ENCODE measurements at regions not wholly inside any gene's neighbourhood (a gene's known extent, or its start where the extent isn't known, plus 50 kb on each side); places are given as distances from the start of the nearest gene placed in this dataset.

DNA sequence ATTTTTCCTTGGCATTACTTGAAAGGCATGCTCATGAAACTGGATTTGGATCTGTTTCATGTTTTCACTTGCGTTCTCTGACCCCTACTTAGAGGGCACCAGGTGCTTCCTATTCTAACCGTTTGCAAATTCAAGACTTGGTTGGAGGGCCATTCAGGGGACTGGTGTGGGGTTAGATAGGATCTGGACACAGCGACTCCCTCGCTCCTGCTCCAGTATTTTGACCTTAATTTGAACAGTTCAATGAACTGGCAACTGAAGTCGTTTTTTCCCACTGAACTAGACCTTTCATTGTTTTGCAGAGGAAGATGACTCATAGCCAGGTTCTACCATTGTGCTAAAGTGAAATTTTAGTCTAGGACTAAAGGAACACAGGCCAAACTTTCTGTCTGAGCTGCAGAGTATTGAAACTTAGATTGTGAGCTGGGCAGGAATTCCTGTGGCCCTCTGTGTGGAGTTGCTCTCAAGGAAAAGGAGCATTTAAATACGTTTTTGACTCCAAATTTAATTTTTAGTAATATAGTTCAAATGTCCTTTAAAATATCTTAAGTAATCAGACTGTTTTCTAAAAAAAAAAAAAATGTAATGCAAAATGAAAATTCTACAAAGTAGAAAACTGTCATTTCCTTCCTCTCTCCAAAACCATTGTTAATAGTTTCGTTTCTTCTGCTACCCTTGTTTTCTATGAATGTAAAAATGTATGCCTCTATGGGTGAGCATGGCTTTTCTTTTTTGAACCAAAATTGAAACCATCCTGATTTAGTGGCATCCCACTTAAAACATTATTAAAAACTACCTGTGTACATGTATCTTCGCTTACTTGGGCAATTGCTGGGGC is 64.8 kb downstream of the UTRN start:
- TF ChIP-seq, protein P1, sequence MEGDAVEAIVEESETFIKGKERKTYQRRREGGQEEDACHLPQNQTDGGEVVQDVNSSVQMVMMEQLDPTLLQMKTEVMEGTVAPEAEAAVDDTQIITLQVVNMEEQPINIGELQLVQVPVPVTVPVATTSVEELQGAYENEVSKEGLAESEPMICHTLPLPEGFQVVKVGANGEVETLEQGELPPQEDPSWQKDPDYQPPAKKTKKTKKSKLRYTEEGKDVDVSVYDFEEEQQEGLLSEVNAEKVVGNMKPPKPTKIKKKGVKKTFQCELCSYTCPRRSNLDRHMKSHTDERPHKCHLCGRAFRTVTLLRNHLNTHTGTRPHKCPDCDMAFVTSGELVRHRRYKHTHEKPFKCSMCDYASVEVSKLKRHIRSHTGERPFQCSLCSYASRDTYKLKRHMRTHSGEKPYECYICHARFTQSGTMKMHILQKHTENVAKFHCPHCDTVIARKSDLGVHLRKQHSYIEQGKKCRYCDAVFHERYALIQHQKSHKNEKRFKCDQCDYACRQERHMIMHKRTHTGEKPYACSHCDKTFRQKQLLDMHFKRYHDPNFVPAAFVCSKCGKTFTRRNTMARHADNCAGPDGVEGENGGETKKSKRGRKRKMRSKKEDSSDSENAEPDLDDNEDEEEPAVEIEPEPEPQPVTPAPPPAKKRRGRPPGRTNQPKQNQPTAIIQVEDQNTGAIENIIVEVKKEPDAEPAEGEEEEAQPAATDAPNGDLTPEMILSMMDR (IDR thresholded peaks at IDR 0.05): no peak
- no peak for TF ChIP-seq POLR2A (IDR thresholded peaks at IDR 0.05)
